GM19324 (cell line): ENCODE measurements at regions not wholly inside any gene's neighbourhood (a gene's known extent, or its start where the extent isn't known, plus 50 kb on each side); places are given as distances from the start of the nearest gene placed in this dataset.
"Not testable (repeated sequence)": the region's sequence is repeated elsewhere in the genome, so short reads cannot be mapped to it uniquely, and the experiment has no call there.

Experiments
- ATAC-seq: cut with Tn5 transposase; IDR thresholded peaks from one replicate; pipeline ENCODE4 v1.9.1; 2021; ENCODE audit warnings: mild to moderate bottlenecking, moderate library complexity; ENCODE audit not compliant: unreplicated experiment, low FRiP score

- no peak for ATAC-seq
Measured at GRCh38 chr6:167707686-167708500, 118.8 kb upstream of the AFDN start.

- ATAC-seq, result no peak
Measured at GRCh38 chr6:167708501-167709094, 118.1 kb upstream of the AFDN start.

- ATAC-seq, result no peak
Measured at GRCh38 chr6:167709196-167709595, 117.5 kb upstream of the AFDN start.

GRCh38 chr6:167709776-167710336 is 116.9 kb upstream of the AFDN start:
- ATAC-seq, result not testable (repeated sequence)

GRCh38 chr6:167710363-167710920 is 116.3 kb upstream of the AFDN start:
- no peak for ATAC-seq

GRCh38 chr6:167711211-167711610 is 115.5 kb upstream of the AFDN start:
- ATAC-seq, result no peak

GRCh38 chr6:167711768-167712730 is 114.7 kb upstream of the AFDN start:
- no peak for ATAC-seq

- no peak for ATAC-seq
Measured at GRCh38 chr6:167712731-167713475, 113.8 kb upstream of the AFDN start.

- no peak for ATAC-seq
Measured at GRCh38 chr6:167714152-167714551, 112.6 kb upstream of the AFDN start.

- ATAC-seq, result no peak
Measured at GRCh38 chr6:167717455-167717854, 109.3 kb upstream of the AFDN start.

- ATAC-seq, result no peak
Measured at GRCh38 chr6:167717867-167718266, 108.8 kb upstream of the AFDN start.

GRCh38 chr6:167719920-167720319 is 106.8 kb upstream of the AFDN start:
- ATAC-seq, result no peak

- no peak for ATAC-seq
Measured at GRCh38 chr6:167720456-167721285, 106.0 kb upstream of the AFDN start.

GRCh38 chr6:167721291-167721690 is 105.4 kb upstream of the AFDN start:
- no peak for ATAC-seq

GRCh38 chr6:167722634-167723309 is 103.9 kb upstream of the AFDN start:
- no peak for ATAC-seq

- no peak for ATAC-seq
Measured at GRCh38 chr6:167726043-167726621, 100.6 kb upstream of the AFDN start.

GRCh38 chr6:167730441-167730840 is 96.3 kb upstream of the AFDN start:
- ATAC-seq, result no peak

- ATAC-seq, result no peak
Measured at GRCh38 chr6:167731216-167731615, 95.5 kb upstream of the AFDN start.
